ENCODE measurements at regions not wholly inside any gene's neighbourhood (a gene's known extent, or its start where the extent isn't known, plus 50 kb on each side); places are given as distances from the start of the nearest gene placed in this dataset.

DNA sequence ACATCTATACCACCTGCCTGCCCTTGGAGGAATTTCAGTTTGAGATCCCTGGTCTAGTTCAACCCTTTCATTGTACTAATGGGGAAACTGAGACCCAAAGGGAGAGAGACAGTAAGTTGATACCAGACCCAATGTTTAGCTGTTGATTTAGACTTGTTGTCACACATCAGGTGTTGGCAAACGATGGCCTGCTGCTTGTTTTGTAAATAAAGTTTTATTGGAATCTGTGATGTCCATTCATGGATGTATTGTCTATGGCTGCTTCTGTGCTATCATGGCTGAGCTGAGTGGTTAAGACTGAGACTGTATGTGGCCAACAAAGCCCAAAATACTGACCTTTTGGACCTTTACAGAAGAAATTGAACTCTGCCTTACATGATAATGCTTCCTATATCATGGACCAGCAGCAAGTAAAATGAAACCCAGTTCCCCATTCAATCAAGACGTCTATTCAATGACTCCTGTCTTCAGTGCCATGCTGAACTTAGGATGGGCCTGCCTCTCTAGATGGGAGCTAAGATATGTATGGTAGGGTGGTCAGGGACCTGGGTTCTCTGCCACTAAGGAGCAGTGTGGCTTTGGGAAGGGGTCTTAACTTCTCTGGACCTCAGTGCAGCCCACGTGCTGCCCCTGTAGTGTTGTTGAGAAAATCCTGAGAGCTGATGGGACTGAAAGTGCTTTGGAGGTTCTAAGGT lies 111.0 kb downstream of the IRX5 start:
- Histone ChIP-seq H3K4me1 (no peaks in the 10 kb centered on the region), H3K27ac (no peak overlapping the region), H3K9me3 (no peaks in the 10 kb centered on the region), H3K4me3 (no peak overlapping the region), H3K27me3 (no peaks in the 10 kb centered on the region), H3K36me3 (no peaks in the 10 kb centered on the region)
- DNase-seq (ENCODE audit: extremely low spot score in 2 of 2), result peak; percentile 52 to 56
- intact Hi-C loops (cut with DNase I), result no loop called here
- TF ChIP-seq, protein P1, sequence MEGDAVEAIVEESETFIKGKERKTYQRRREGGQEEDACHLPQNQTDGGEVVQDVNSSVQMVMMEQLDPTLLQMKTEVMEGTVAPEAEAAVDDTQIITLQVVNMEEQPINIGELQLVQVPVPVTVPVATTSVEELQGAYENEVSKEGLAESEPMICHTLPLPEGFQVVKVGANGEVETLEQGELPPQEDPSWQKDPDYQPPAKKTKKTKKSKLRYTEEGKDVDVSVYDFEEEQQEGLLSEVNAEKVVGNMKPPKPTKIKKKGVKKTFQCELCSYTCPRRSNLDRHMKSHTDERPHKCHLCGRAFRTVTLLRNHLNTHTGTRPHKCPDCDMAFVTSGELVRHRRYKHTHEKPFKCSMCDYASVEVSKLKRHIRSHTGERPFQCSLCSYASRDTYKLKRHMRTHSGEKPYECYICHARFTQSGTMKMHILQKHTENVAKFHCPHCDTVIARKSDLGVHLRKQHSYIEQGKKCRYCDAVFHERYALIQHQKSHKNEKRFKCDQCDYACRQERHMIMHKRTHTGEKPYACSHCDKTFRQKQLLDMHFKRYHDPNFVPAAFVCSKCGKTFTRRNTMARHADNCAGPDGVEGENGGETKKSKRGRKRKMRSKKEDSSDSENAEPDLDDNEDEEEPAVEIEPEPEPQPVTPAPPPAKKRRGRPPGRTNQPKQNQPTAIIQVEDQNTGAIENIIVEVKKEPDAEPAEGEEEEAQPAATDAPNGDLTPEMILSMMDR (IDR thresholded peaks at IDR 0.05), result no peak
- TF ChIP-seq POLR2A (IDR thresholded peaks at IDR 0.05) (no peak), POLR2AphosphoS5 (IDR thresholded peaks at IDR 0.05; ENCODE audit: insufficient read depth in 1 of 2, low read depth in 1 of 2) (no peak)

DNA sequence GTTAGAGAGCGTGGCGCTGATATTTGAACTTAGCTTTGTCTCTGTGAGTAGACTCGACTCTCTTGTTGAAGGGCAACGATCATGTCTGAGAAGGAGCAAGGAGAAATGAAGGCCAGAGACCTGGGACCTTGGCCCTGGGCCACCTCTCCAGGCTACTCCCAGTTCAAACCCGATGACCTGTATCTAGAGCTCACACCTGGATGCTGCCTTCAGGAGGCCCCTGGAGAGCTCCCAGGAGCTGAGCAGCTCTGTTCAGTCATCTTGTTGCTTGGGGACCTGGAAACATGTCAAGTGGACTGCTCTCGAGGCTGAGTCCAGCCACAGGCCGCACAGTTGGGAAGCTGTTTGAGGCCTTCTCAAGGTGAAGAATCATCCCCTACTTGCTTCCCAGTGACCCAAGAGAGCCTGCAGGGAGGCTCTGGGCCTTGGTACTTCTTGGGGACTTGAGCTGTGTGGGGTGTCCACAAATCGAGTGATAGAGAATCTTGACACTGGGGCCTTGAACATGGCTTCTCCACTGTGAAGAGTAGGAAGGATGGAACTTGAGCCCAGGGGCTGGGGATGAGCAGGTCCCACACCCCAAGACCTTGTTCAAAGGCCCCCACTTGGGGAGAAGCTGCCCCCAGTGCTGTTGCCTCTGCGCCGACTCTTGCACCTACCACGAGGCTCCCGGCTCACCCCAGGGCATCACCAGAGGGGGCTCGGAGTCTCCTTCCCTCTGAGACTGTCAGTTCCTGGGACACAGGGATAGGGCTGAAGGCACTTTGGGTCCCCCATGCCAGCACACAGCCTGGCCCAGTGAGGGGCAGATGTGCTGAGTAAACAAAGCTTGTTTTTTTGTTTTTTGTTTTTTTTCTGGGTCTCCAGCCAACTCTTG lies 112.1 kb downstream of the IRX5 start:
- no peaks in the 10 kb centered on the region for H3K27me3 ChIP-seq
- H3K36me3 ChIP-seq, result no peaks in the 10 kb centered on the region
- no peaks in the 10 kb centered on the region for H3K4me1 ChIP-seq
- no peak overlapping the region for H3K27ac ChIP-seq
- intact Hi-C loops (cut with DNase I), result no loop called here
- peak; percentile 70 to 77 for DNase-seq (ENCODE audit: extremely low spot score in 2 of 2)
- H3K9me3 ChIP-seq, result no peaks in the 10 kb centered on the region
- TF ChIP-seq, protein P1 (IDR thresholded peaks at IDR 0.05), result no peak
- TF ChIP-seq POLR2AphosphoS5 (IDR thresholded peaks at IDR 0.05; ENCODE audit: insufficient read depth in 1 of 2, low read depth in 1 of 2) (no peak), POLR2A (IDR thresholded peaks at IDR 0.05) (no peak)
- H3K4me3 ChIP-seq, result no peak overlapping the region

DNA sequence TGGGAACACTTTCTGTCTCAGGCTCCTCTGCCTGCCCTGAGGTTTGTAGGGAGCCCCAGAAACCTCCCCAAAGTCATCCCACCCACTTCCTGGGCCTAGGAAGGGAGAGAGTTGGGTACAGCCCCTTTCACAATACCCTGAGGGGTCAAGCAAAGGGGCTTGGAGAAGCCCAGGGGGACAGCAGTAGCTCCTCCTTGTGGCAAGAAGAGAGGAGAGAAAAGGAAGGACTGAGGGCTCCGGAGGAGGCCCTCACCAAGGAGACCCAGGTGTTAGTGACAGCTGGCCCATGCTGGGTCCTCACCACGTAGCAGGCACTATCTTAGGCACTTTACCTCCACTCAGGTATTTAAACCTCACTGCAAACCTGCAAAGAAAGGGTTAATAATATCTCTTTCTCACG lies 112.8 kb downstream of the IRX5 start:
- intact Hi-C loops (cut with DNase I), result no loop called here

DNA sequence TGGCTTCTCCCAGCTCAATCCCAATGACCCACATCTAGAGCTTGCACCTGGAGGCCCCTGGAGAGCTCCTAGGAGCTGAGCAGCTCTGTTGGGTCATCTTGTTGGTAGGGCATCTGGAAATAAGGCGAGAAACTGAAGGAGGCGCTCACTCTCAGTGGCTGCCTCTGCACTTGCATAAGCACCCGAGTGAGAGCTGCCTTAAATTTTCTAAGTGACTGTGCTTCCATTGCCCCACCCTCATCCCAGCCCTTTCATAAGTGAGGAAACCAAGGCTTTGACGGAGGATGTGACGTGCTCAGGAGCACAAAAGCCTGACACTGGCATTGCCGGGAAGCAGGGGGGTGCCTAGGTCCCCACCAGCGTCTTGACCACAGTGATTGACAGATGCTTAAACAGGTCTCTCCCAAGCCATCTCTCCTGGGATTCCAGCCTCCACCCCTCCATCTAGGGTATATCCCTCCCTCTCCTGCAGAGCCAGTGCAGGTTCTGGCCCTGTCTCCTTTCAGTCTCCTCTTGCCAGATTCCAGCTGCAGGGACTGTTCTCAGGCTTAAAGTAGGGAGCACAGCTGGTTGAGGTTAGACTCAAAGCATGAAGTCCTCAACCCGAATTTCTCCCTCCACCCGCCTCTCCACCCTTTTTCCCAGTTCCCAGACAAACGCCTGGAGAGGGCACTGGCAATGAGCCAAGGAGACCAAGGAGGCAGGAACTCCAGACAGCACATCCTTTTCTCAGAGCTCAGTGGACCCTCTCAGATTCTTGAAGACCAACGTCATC lies 113.7 kb downstream of the IRX5 start:
- TF ChIP-seq, protein P1 (IDR thresholded peaks at IDR 0.05), result no peak
- TF ChIP-seq POLR2A (IDR thresholded peaks at IDR 0.05) (no peak), POLR2AphosphoS5 (IDR thresholded peaks at IDR 0.05; ENCODE audit: insufficient read depth in 1 of 2, low read depth in 1 of 2) (no peak)
- no peaks in the 10 kb centered on the region for H3K9me3 ChIP-seq
- H3K27me3 ChIP-seq, result no peaks in the 10 kb centered on the region
- intact Hi-C loops (cut with DNase I), result no loop called here
- no peak overlapping the region for H3K27ac ChIP-seq
- peak; percentile 58 to 80 for DNase-seq (ENCODE audit: extremely low spot score in 2 of 2)
- no peaks in the 10 kb centered on the region for H3K36me3 ChIP-seq
- no peaks in the 10 kb centered on the region for H3K4me1 ChIP-seq
- H3K4me3 ChIP-seq, result no peak overlapping the region

More for the DNA sequence above, 112.8 kb downstream of the IRX5 start:
- TF ChIP-seq POLR2AphosphoS5 (IDR thresholded peaks at IDR 0.05; ENCODE audit: insufficient read depth in 1 of 2, low read depth in 1 of 2) (no peak), POLR2A (IDR thresholded peaks at IDR 0.05) (no peak)
- TF ChIP-seq, protein P1 (IDR thresholded peaks at IDR 0.05), result no peak
- H3K27ac ChIP-seq, result no peak overlapping the region
- no peak overlapping the region for H3K4me3 ChIP-seq
- H3K9me3 ChIP-seq, result no peaks in the 10 kb centered on the region
- H3K36me3 ChIP-seq, result no peaks in the 10 kb centered on the region
- no peaks in the 10 kb centered on the region for H3K27me3 ChIP-seq
- no peaks in the 10 kb centered on the region for H3K4me1 ChIP-seq
- DNase-seq (ENCODE audit: extremely low spot score in 2 of 2), result peak in 1 of 2 donors; percentile 37

All from vagina (tissue), 2 donors.